Erythroblast (primary cell): ENCODE measurements at regions not wholly inside any gene's neighbourhood (a gene's known extent, or its start where the extent isn't known, plus 50 kb on each side); places are given as distances from the start of the nearest gene placed in this dataset.

Source experiments
- GATA1 ChIP-seq: IDR thresholded peaks from 2 replicates; pipeline ENCODE4 v1.6.1; 2011; ENCODE audit warnings: low read depth, mild to moderate bottlenecking, control low read depth, low read length, moderate library complexity
- POLR2A ChIP-seq: IDR thresholded peaks from 2 replicates; pipeline ENCODE4 v1.6.1; 2011; ENCODE audit warnings: mild to moderate bottlenecking, low read length

DNA sequence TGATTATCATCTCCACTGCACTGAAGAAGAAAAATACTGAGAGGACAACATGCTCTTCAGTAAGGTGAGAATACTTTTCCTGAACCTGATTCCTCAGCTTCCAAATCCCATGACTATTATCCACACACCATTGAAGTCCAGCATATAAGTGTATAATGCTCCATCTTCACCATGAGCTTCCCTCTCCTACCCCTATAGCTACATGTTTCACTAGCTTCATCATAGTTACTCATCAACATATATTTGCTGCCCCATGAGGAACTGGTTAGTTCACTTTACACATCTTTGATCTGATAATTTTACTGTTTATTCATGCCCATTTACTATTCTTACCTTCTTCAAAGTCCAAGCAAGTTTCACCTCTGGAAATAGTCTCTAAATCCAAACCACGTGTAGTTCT lies 908.5 kb upstream of the SEMA6D start:
- TF ChIP-seq POLR2A (no peak), GATA1 (no peak)
